GM12878 (cell line): ENCODE measurements at regions not wholly inside any gene's neighbourhood (a gene's known extent, or its start where the extent isn't known, plus 50 kb on each side); places are given as distances from the start of the nearest gene placed in this dataset.

Experiments used
- ATAC-seq: fragments of 200-7000 bp; cut with Tn5 transposase; 3 replicates; pipeline ENCODE4 v1.9.1; 2020; ENCODE audit warnings: mild to moderate bottlenecking, moderate library complexity
- BruUV-seq: library from RNA; stranded (reverse); fragments of 400-500 nt; replicated peaks from 2 replicates; lab custom pipeline; 2021; lab: Mats Ljungman, UMichigan
- CTCF ChIA-PET: fragments of 300-600 bp; sonication (Branson Sonifier 250); formaldehyde crosslinking; extraction: SDS; loops from one replicate; lab custom pipeline; 2021; ENCODE audit warnings: inconsistent platforms; lab: Yijun Ruan, JAX
- POLR2A ChIA-PET: fragments of 350-600 bp; formaldehyde crosslinking; extraction: SDS; loops from one replicate; lab custom pipeline; 2021; ENCODE audit warnings: inconsistent platforms; lab: Charles Lee
- RAD21 ChIA-PET: fragments of 300-600 bp; sonication (Branson Sonifier 250); formaldehyde crosslinking; loops from one replicate; lab custom pipeline; 2023; ENCODE audit warnings: antibody characterized with exemption; ENCODE audit not compliant: unreplicated experiment; lab: Charles Lee
- SMC1A ChIA-PET: fragments of 300-600 bp; sonication (Branson Sonifier 250); formaldehyde crosslinking; loops from one replicate; lab custom pipeline; 2023; ENCODE audit not compliant: unreplicated experiment, uncharacterized antibody; lab: Charles Lee
- DNase-seq: peaks from one replicate; pipeline ENCODE4 v3.0.0-alpha.2; 2011; ENCODE audit warnings: low read depth, low spot score
- FAIRE-seq: peaks from 3 replicates; lab custom pipeline; 2011; peaks lifted over from hg19 to GRCh38; lab: Jason Lieb, UNC
- H2AFZ ChIP-seq: 2 replicates; pipeline ENCODE4 v1.6.0; 2011; ENCODE audit warnings: low read depth, low read length, control low read depth; ENCODE audit not compliant: control insufficient read depth
- H3K27ac ChIP-seq: 2 replicates; pipeline ENCODE4 v1.5.1; 2011; ENCODE audit warnings: control low read depth; ENCODE audit not compliant: control insufficient read depth, insufficient read depth
- H3K27me3 ChIP-seq, 2 experiments: replicated peaks in 1 of 2; 2 replicates each; pipeline versions ENCODE4 v1.6.0 to v1.6.1; 2011; ENCODE audit warnings: low read length in 1 of 2; ENCODE audit not compliant: control insufficient read depth in 2 of 2, insufficient read depth in 2 of 2
- H3K36me3 ChIP-seq, 2 experiments: 2 replicates each; pipeline ENCODE4 v1.5.1; 2011; ENCODE audit warnings: low read length in 1 of 2; ENCODE audit not compliant: control insufficient read depth in 2 of 2, insufficient read depth in 2 of 2
- H3K4me1 ChIP-seq: 2 replicates; pipeline ENCODE4 v1.6.1; 2011; ENCODE audit warnings: mild to moderate bottlenecking, low read length, moderate library complexity, mixed read lengths; ENCODE audit not compliant: control insufficient read depth, insufficient read depth
- H3K4me2 ChIP-seq: 2 replicates; pipeline ENCODE4 v1.6.0; 2011; ENCODE audit warnings: control low read depth; ENCODE audit not compliant: control insufficient read depth, insufficient read depth
- H3K4me3 ChIP-seq: fragments of 200-600 bp; sonication (generic); 2 replicates; pipeline ENCODE4 v1.5.1; 2016
- H3K79me2 ChIP-seq: 2 replicates; pipeline ENCODE4 v1.6.0; 2011; ENCODE audit warnings: low read length; ENCODE audit not compliant: control insufficient read depth, insufficient read depth
- H3K9ac ChIP-seq: 2 replicates; pipeline ENCODE4 v1.8.0; 2011; ENCODE audit warnings: low read length, control low read depth, mixed read lengths; ENCODE audit not compliant: control insufficient read depth, insufficient read depth
- H3K9me3 ChIP-seq: replicated peaks from 3 replicates; pipeline ENCODE4 v1.5.1; 2011; ENCODE audit warnings: mild to moderate bottlenecking, low read length; ENCODE audit not compliant: control insufficient read depth, insufficient read depth
- H4K20me1 ChIP-seq: 2 replicates; pipeline ENCODE4 v1.6.0; 2011; ENCODE audit not compliant: control insufficient read depth, insufficient read depth
- FOXK2 ChIP-seq: fragments of 450-650 bp; IDR thresholded peaks from 2 replicates; pipeline ENCODE4 v1.6.1; 2017; ENCODE audit warnings: mild to moderate bottlenecking, moderate library complexity
- IKZF2 ChIP-seq, 2 experiments: fragments of 450-650 bp; IDR thresholded peaks; 2 replicates each; pipeline ENCODE4 v1.6.1; 2017; ENCODE audit warnings: mild to moderate bottlenecking in 2 of 2, moderate library complexity in 2 of 2
- MXI1 ChIP-seq: fragments of 150-350 bp; IDR thresholded peaks from 2 replicates; pipeline ENCODE4 v1.6.1; 2011; ENCODE audit warnings: low read depth, mild to moderate bottlenecking, inconsistent platforms, low read length, improper control_type of control experiment
- NRF1 ChIP-seq: conservative IDR thresholded peaks from 2 replicates; pipeline ENCODE4 v1.6.1; 2011; ENCODE audit warnings: mild to moderate bottlenecking, low read depth, low read length, improper control_type of control experiment
- POU2F2 ChIP-seq: IDR thresholded peaks from 3 replicates; pipeline ENCODE4 v1.6.1; 2011; ENCODE audit warnings: low read depth, mild to moderate bottlenecking, low read length, borderline replicate concordance
- RB1 ChIP-seq: fragments of 450-650 bp; formaldehyde crosslinking; IDR thresholded peaks from 2 replicates; pipeline ENCODE4 v1.6.1; 2017; ENCODE audit warnings: mild to moderate bottlenecking, borderline replicate concordance
- RCOR1 ChIP-seq: conservative IDR thresholded peaks from 2 replicates; pipeline ENCODE4 v1.6.1; 2012; ENCODE audit warnings: low read depth, low read length, improper control_type of control experiment
- RELA ChIP-seq: fragments of 450-650 bp; IDR thresholded peaks from 2 replicates; pipeline ENCODE4 v1.8.0; 2014; ENCODE audit warnings: borderline replicate concordance; ENCODE audit not compliant: partially characterized antibody
- SUPT20H ChIP-seq: IDR thresholded peaks from 2 replicates; pipeline ENCODE4 v1.6.1; 2011; ENCODE audit warnings: low read depth, mild to moderate bottlenecking, low read length, moderate library complexity, borderline replicate concordance; ENCODE audit not compliant: control insufficient read depth
- ZBTB4 ChIP-seq: fragments of 450-650 bp; formaldehyde crosslinking; IDR thresholded peaks from 2 replicates; pipeline ENCODE4 v1.4.0; 2022; ENCODE audit warnings: mild to moderate bottlenecking, moderate library complexity
- WGBS: methylation state at CpG from one replicate; pipeline ENCODE4 v1.1.6; 2016; ENCODE audit warnings: low lambda C conversion rate; ENCODE audit not compliant: insufficient replicate concordance, insufficient coverage; ENCODE audit errors: missing lambda C conversion rate; 5-methylcytosine and 5-hydroxymethylcytosine counted together
- in situ Hi-C: fragments of 300-500 bp; cut with MboI; formaldehyde crosslinking; loops from 9 replicates; pipeline ENCODE4 v1.14.3; 2018; ENCODE audit warnings: mixed read lengths
- intact Hi-C: fragments of 100-400 bp; cut with micrococcal nuclease; formaldehyde crosslinking; loops from one replicate; pipeline ENCODE4 v1.14.2; 2022; ENCODE audit not compliant: unreplicated experiment
- TF ChIP-seq, protein P1 (sequence below): fragments of 450-650 bp; IDR thresholded peaks from 2 replicates; pipeline ENCODE4 v1.6.1; 2016; ENCODE audit warnings: mild to moderate bottlenecking, moderate library complexity, borderline replicate concordance

GRCh38 chr9:12964271-12964670, 189.5 kb downstream of the LURAP1L start:
- H3K27me3 ChIP-seq: no peaks in the 10 kb centered on the region
- WGBS: 0% methylated on average over 2 of the region's 2 CpGs
- H3K27ac ChIP-seq: no peak overlapping the region
- no peak overlapping the region for H3K4me3 ChIP-seq
- RAD21 ChIA-PET: no interaction called here
- no peak overlapping the region for H3K9ac ChIP-seq
- SMC1A ChIA-PET: no interaction called here
- no peaks in the 10 kb centered on the region for H3K79me2 ChIP-seq
- no peak for FAIRE-seq
- intact Hi-C loops: no loop called here
- no peaks in the 10 kb centered on the region for H4K20me1 ChIP-seq
- no peak overlapping the region for H2AFZ ChIP-seq
- in situ Hi-C loops: no loop called here
- BruUV-seq: no TSS peak
- H3K4me1 ChIP-seq: no peaks in the 10 kb centered on the region
- H3K36me3 ChIP-seq: no peaks in the 10 kb centered on the region
- POLR2A ChIA-PET: no interaction called here
- CTCF ChIA-PET: interaction anchor here (1.5 kb wide), 1 partner anchor 12 kb away, joined by 3 read pairs; no protein-coding TSS in a partner anchor
- ATAC-seq: no peak
- H3K9me3 ChIP-seq: no peaks in the 10 kb centered on the region
- DNase-seq: no peak
- TF ChIP-seq RB1 (no peak), POU2F2 (no peak), IKZF2 (IDR thresholded peaks at IDR 0.05) (no peak), SUPT20H (no peak)
- H3K4me2 ChIP-seq: no peak overlapping the region

DNA sequence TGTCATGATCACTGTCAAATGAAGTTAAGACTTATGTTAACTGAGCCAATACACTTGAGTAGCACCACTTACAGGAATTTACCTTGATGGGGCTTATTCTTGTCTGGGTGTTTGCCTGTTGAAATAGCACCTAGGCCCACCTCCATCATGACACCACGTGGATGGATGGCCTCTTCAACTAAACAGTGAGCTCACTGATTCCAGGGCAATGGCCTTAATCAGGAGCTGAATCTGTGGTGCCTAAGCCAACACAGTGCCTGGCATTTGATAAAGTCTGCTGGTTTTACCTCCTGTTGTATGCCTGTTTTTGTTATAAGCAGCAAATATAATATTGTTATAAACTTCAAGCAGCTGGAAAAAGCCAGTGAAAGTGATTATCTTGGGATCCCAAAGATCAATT, 190.5 kb downstream of the LURAP1L start:
- no peak overlapping the region for H3K27ac ChIP-seq
- ChIA-PET CTCF (interaction anchor here (0.9 to 1.5 kb wide), 2 partner anchors 11 to 40 kb away, joined by 3 read pairs; no protein-coding TSS in a partner anchor), SMC1A (no interaction called here), POLR2A (no interaction called here), RAD21 (no interaction called here)
- no peak for FAIRE-seq
- no peaks in the 10 kb centered on the region for H3K27me3 ChIP-seq
- H2AFZ ChIP-seq: no peak overlapping the region
- no peaks in the 10 kb centered on the region for H3K79me2 ChIP-seq
- ATAC-seq: no peak
- 6% methylated on average over 1 of the region's 1 CpG for WGBS
- no peak for DNase-seq
- H3K4me2 ChIP-seq: no peak overlapping the region
- H4K20me1 ChIP-seq: no peaks in the 10 kb centered on the region
- no peaks in the 10 kb centered on the region for H3K36me3 ChIP-seq
- no TSS peak for BruUV-seq
- H3K4me3 ChIP-seq: no peak overlapping the region
- H3K4me1 ChIP-seq: no peaks in the 10 kb centered on the region
- intact Hi-C loops: no loop called here
- H3K9me3 ChIP-seq: no peaks in the 10 kb centered on the region
- no peak overlapping the region for H3K9ac ChIP-seq
- in situ Hi-C loops: no loop called here
- TF ChIP-seq NRF1 (no peak), RELA (no peak), ZBTB4 (CRISPR knock-in tag) (no peak), FOXK2 (no peak), RCOR1 (no peak), MXI1 (no peak)
- TF ChIP-seq, protein P1, sequence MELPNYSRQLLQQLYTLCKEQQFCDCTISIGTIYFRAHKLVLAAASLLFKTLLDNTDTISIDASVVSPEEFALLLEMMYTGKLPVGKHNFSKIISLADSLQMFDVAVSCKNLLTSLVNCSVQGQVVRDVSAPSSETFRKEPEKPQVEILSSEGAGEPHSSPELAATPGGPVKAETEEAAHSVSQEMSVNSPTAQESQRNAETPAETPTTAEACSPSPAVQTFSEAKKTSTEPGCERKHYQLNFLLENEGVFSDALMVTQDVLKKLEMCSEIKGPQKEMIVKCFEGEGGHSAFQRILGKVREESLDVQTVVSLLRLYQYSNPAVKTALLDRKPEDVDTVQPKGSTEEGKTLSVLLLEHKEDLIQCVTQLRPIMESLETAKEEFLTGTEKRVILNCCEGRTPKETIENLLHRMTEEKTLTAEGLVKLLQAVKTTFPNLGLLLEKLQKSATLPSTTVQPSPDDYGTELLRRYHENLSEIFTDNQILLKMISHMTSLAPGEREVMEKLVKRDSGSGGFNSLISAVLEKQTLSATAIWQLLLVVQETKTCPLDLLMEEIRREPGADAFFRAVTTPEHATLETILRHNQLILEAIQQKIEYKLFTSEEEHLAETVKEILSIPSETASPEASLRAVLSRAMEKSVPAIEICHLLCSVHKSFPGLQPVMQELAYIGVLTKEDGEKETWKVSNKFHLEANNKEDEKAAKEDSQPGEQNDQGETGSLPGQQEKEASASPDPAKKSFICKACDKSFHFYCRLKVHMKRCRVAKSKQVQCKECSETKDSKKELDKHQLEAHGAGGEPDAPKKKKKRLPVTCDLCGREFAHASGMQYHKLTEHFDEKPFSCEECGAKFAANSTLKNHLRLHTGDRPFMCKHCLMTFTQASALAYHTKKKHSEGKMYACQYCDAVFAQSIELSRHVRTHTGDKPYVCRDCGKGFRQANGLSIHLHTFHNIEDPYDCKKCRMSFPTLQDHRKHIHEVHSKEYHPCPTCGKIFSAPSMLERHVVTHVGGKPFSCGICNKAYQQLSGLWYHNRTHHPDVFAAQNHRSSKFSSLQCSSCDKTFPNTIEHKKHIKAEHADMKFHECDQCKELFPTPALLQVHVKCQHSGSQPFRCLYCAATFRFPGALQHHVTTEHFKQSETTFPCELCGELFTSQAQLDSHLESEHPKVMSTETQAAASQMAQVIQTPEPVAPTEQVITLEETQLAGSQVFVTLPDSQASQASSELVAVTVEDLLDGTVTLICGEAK: no peak
